ENCODE measurements at regions not wholly inside any gene's neighbourhood (a gene's known extent, or its start where the extent isn't known, plus 50 kb on each side); places are given as distances from the start of the nearest gene placed in this dataset.

GRCh38 chr2:217099561-217099960 lies 239.7 kb upstream of the TNP1 start:
- no peak overlapping the region for H3K4me2 ChIP-seq (ENCODE audit: low read length)
- H3K9ac ChIP-seq (ENCODE audit: low read depth, low read length), result no peak overlapping the region
- no peak overlapping the region for H3K4me3 ChIP-seq (ENCODE audit: low read length)
- no peaks in the 10 kb centered on the region for H3K27me3 ChIP-seq (ENCODE audit: control insufficient read depth, insufficient read depth, low read length)
- no peaks in the 10 kb centered on the region for H3K9me3 ChIP-seq (replicated peaks; ENCODE audit: low read length)
- H3K4me1 ChIP-seq (ENCODE audit: control insufficient read depth, insufficient read depth, low read length), result peaks cover 21% of the 10 kb centered on the region
- H3K36me3 ChIP-seq (ENCODE audit: insufficient read depth, low read length), result no peaks in the 10 kb centered on the region

DNA sequence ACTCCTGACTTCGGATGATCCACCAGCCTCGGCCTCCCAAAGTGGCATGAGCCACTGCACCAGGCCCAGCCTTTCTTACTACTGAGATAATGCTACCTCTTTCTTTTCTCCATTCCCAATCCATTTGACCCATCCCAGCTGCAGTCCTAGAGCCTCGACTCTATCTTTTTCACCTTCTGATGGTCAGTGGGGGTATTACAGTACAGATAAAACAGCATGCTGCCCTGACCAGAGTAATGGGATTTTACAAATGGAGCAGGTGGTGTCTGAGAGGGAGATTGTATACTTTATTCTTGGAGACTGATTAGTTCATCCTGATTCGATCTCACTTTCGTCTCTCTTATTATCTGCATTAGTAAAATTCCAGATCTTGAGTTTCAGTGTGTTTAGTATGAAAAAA lies 238.6 kb upstream of the TNP1 start:
- H3K36me3 ChIP-seq (ENCODE audit: insufficient read depth, low read length), result no peaks in the 10 kb centered on the region
- H3K4me3 ChIP-seq (ENCODE audit: low read length), result no peak overlapping the region
- H3K27me3 ChIP-seq (ENCODE audit: control insufficient read depth, insufficient read depth, low read length), result no peaks in the 10 kb centered on the region
- H3K9me3 ChIP-seq (replicated peaks; ENCODE audit: low read length), result no peaks in the 10 kb centered on the region
- H3K9ac ChIP-seq (ENCODE audit: low read depth, low read length), result no peak overlapping the region
- no peak overlapping the region for H3K4me2 ChIP-seq (ENCODE audit: low read length)
- H3K4me1 ChIP-seq (ENCODE audit: control insufficient read depth, insufficient read depth, low read length), result peaks cover 10% of the 10 kb centered on the region

- Histone ChIP-seq H3K9me3 (replicated peaks; ENCODE audit: low read length) (no peaks in the 10 kb centered on the region), H3K36me3 (ENCODE audit: insufficient read depth, low read length) (no peaks in the 10 kb centered on the region), H3K27me3 (ENCODE audit: control insufficient read depth, insufficient read depth, low read length) (no peaks in the 10 kb centered on the region), H3K4me3 (ENCODE audit: low read length) (no peak overlapping the region), H3K4me1 (ENCODE audit: control insufficient read depth, insufficient read depth, low read length) (no peaks in the 10 kb centered on the region), H3K9ac (ENCODE audit: low read depth, low read length) (no peak overlapping the region), H3K4me2 (ENCODE audit: low read length) (no peak overlapping the region)
Measured at GRCh38 chr2:217097346-217097745, 237.5 kb upstream of the TNP1 start.

- Histone ChIP-seq H3K4me1 (ENCODE audit: control insufficient read depth, insufficient read depth, low read length) (no peaks in the 10 kb centered on the region), H3K4me2 (ENCODE audit: low read length) (no peak overlapping the region), H3K9me3 (replicated peaks; ENCODE audit: low read length) (no peaks in the 10 kb centered on the region), H3K4me3 (ENCODE audit: low read length) (no peak overlapping the region), H3K27me3 (ENCODE audit: control insufficient read depth, insufficient read depth, low read length) (no peaks in the 10 kb centered on the region), H3K36me3 (ENCODE audit: insufficient read depth, low read length) (no peaks in the 10 kb centered on the region), H3K9ac (ENCODE audit: low read depth, low read length) (no peak overlapping the region)
Measured at GRCh38 chr2:217096474-217097225, 236.8 kb upstream of the TNP1 start.

- Histone ChIP-seq H3K36me3 (ENCODE audit: insufficient read depth, low read length) (no peaks in the 10 kb centered on the region), H3K4me3 (ENCODE audit: low read length) (no peak overlapping the region), H3K4me2 (ENCODE audit: low read length) (no peak overlapping the region), H3K4me1 (ENCODE audit: control insufficient read depth, insufficient read depth, low read length) (no peaks in the 10 kb centered on the region), H3K9ac (ENCODE audit: low read depth, low read length) (no peak overlapping the region), H3K9me3 (replicated peaks; ENCODE audit: low read length) (no peaks in the 10 kb centered on the region), H3K27me3 (ENCODE audit: control insufficient read depth, insufficient read depth, low read length) (no peaks in the 10 kb centered on the region)
Measured at GRCh38 chr2:217095511-217096205, 235.8 kb upstream of the TNP1 start.

GRCh38 chr2:217092710-217093379 lies 233.0 kb upstream of the TNP1 start:
- H3K9ac ChIP-seq (ENCODE audit: low read depth, low read length), result no peak overlapping the region
- H3K4me3 ChIP-seq (ENCODE audit: low read length), result no peak overlapping the region
- H3K27me3 ChIP-seq (ENCODE audit: control insufficient read depth, insufficient read depth, low read length), result no peaks in the 10 kb centered on the region
- H3K4me1 ChIP-seq (ENCODE audit: control insufficient read depth, insufficient read depth, low read length), result no peaks in the 10 kb centered on the region
- H3K36me3 ChIP-seq (ENCODE audit: insufficient read depth, low read length), result no peaks in the 10 kb centered on the region
- H3K4me2 ChIP-seq (ENCODE audit: low read length), result no peak overlapping the region
- H3K9me3 ChIP-seq (replicated peaks; ENCODE audit: low read length), result no peaks in the 10 kb centered on the region

- H3K4me3 ChIP-seq (ENCODE audit: low read length), result no peak overlapping the region
- no peak overlapping the region for H3K4me2 ChIP-seq (ENCODE audit: low read length)
- no peak overlapping the region for H3K9ac ChIP-seq (ENCODE audit: low read depth, low read length)
- no peaks in the 10 kb centered on the region for H3K36me3 ChIP-seq (ENCODE audit: insufficient read depth, low read length)
- H3K9me3 ChIP-seq (replicated peaks; ENCODE audit: low read length), result no peaks in the 10 kb centered on the region
- H3K4me1 ChIP-seq (ENCODE audit: control insufficient read depth, insufficient read depth, low read length), result no peaks in the 10 kb centered on the region
- H3K27me3 ChIP-seq (ENCODE audit: control insufficient read depth, insufficient read depth, low read length), result no peaks in the 10 kb centered on the region
Measured at GRCh38 chr2:217091531-217091930, 231.7 kb upstream of the TNP1 start.

DNA sequence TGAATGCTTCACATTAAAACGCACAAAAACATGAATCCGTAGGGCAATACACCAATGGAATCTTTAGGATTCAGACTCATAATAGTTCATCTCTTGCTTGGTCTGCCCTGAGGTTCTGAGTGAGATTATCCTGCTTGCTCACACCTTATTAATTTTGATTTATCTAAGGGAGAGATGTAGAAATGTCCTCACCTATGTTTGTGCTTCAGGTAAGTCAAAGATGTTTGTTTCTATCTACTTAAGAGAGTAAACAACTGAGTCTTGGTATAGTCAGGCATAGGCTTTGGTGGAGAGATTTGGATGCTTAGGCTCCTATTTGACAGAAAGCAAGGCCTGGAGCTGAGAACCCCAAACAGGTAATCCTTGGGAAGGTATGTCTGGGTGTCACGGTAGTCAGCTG lies 231.0 kb upstream of the TNP1 start:
- Histone ChIP-seq H3K27me3 (ENCODE audit: control insufficient read depth, insufficient read depth, low read length) (no peaks in the 10 kb centered on the region), H3K4me3 (ENCODE audit: low read length) (no peak overlapping the region), H3K4me1 (ENCODE audit: control insufficient read depth, insufficient read depth, low read length) (no peaks in the 10 kb centered on the region), H3K4me2 (ENCODE audit: low read length) (no peak overlapping the region), H3K9ac (ENCODE audit: low read depth, low read length) (no peak overlapping the region), H3K36me3 (ENCODE audit: insufficient read depth, low read length) (no peaks in the 10 kb centered on the region), H3K9me3 (replicated peaks; ENCODE audit: low read length) (no peaks in the 10 kb centered on the region)

GRCh38 chr2:217090024-217090473 lies 230.2 kb upstream of the TNP1 start:
- H3K27me3 ChIP-seq (ENCODE audit: control insufficient read depth, insufficient read depth, low read length), result no peaks in the 10 kb centered on the region
- H3K9me3 ChIP-seq (replicated peaks; ENCODE audit: low read length), result no peaks in the 10 kb centered on the region
- no peak overlapping the region for H3K4me3 ChIP-seq (ENCODE audit: low read length)
- H3K4me2 ChIP-seq (ENCODE audit: low read length), result peak overlapping the region; percentile 14
- H3K9ac ChIP-seq (ENCODE audit: low read depth, low read length), result no peak overlapping the region
- no peaks in the 10 kb centered on the region for H3K4me1 ChIP-seq (ENCODE audit: control insufficient read depth, insufficient read depth, low read length)
- H3K36me3 ChIP-seq (ENCODE audit: insufficient read depth, low read length), result no peaks in the 10 kb centered on the region

DNA sequence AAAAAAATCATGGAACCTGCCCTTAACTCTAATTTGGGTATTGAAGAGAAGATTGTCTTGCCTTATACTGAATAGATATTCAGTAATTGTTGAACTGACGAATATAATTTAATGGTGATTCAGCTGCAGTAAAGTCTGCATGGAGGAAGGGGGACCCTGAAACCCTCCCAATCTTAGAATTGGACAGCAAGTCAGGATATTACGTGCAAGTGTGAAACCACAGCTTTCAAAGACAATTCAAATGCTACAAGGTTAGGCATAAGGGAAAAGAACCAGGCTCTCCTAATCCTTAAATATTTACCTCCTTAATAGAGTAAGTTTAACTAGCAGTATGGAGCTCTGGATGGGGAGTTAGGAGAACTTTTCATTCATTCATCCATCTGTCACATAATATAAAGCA lies 226.9 kb upstream of the TNP1 start:
- H3K27me3 ChIP-seq (ENCODE audit: control insufficient read depth, insufficient read depth, low read length), result peaks cover 10% of the 10 kb centered on the region
- no peak overlapping the region for H3K4me2 ChIP-seq (ENCODE audit: low read length)
- H3K9ac ChIP-seq (ENCODE audit: low read depth, low read length), result no peak overlapping the region
- H3K4me3 ChIP-seq (ENCODE audit: low read length), result no peak overlapping the region
- no peaks in the 10 kb centered on the region for H3K4me1 ChIP-seq (ENCODE audit: control insufficient read depth, insufficient read depth, low read length)
- H3K9me3 ChIP-seq (replicated peaks; ENCODE audit: low read length), result no peaks in the 10 kb centered on the region
- H3K36me3 ChIP-seq (ENCODE audit: insufficient read depth, low read length), result no peaks in the 10 kb centered on the region

DNA sequence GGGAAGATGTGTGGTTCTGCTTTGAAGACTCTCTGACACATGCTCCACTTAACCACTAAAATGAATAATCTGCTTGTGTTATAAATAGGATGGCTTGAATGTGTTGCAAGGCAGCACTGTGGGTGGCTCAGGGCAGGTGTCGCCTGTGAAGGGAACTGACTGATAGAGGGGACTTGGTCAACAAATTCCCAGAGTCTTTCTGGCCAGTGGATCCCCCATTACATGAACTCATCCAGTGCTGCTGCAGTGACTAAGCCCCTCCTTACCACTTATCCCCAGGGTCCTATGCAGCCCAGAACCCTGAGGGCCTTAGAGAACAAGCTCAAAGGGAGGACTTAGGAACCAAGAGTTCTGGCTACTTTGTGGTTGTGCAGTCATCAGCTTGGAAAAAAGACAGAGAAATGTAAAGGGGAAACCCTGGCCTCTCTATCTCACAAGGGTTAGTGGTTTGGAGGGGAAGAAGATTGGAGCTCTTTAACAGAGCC lies 226.2 kb upstream of the TNP1 start:
- Histone ChIP-seq H3K4me2 (ENCODE audit: low read length) (no peak overlapping the region), H3K9me3 (replicated peaks; ENCODE audit: low read length) (no peaks in the 10 kb centered on the region), H3K9ac (ENCODE audit: low read depth, low read length) (no peak overlapping the region), H3K36me3 (ENCODE audit: insufficient read depth, low read length) (no peaks in the 10 kb centered on the region), H3K27me3 (ENCODE audit: control insufficient read depth, insufficient read depth, low read length) (peaks cover 10% of the 10 kb centered on the region), H3K4me3 (ENCODE audit: low read length) (no peak overlapping the region), H3K4me1 (ENCODE audit: control insufficient read depth, insufficient read depth, low read length) (no peaks in the 10 kb centered on the region)

All from skeletal muscle satellite cell (primary cell).